Stimulated activated naive B cell treated with anti-CD40 and anti-IgM and Interleukin-4, amounts not matched to agents 10 μg/mL and 1 μg/mL and 100 μg/mL, for 72 hours (primary cell): ENCODE measurements at regions not wholly inside any gene's neighbourhood (a gene's known extent, or its start where the extent isn't known, plus 50 kb on each side); places are given as distances from the start of the nearest gene placed in this dataset.

Source experiments
- ATAC-seq, 2 donors: fragments of 150-1000 bp; cut with Tn5 transposase; replicated peaks; 2 replicates each; pipeline ENCODE4 v1.10.0; 2021; ENCODE audit warnings: moderate library complexity in 1 of 2
- DNase-seq: peaks from one replicate; pipeline ENCODE4 v3.0.0; 2021
- H3K27ac Mint-ChIP-seq: one replicate; pipeline ENCODE4 v1.8.0; 2022; ENCODE audit warnings: mild to moderate bottlenecking, mixed read lengths
- H3K27me3 Mint-ChIP-seq, 2 donors: one replicate each; pipeline ENCODE4 v1.8.0; 2022; ENCODE audit warnings: mixed read lengths in 2 of 2
- H3K36me3 Mint-ChIP-seq, 2 donors: one replicate each; pipeline ENCODE4 v1.8.0; 2022; ENCODE audit warnings: mixed read lengths in 2 of 2, mild to moderate bottlenecking in 1 of 2
- H3K4me1 Mint-ChIP-seq, 2 donors: one replicate each; pipeline ENCODE4 v1.8.0; 2022; ENCODE audit warnings: mixed read lengths in 2 of 2, mild to moderate bottlenecking in 1 of 2
- H3K4me3 Mint-ChIP-seq, 2 donors: one replicate each; pipeline ENCODE4 v1.8.0; 2022; ENCODE audit warnings: mild to moderate bottlenecking in 2 of 2, mixed read lengths in 2 of 2, moderate library complexity in 1 of 2
- H3K9me3 Mint-ChIP-seq, 2 donors: one replicate each; pipeline ENCODE4 v1.8.0; 2022; ENCODE audit warnings: mixed read lengths in 2 of 2, mild to moderate bottlenecking in 1 of 2

DNA sequence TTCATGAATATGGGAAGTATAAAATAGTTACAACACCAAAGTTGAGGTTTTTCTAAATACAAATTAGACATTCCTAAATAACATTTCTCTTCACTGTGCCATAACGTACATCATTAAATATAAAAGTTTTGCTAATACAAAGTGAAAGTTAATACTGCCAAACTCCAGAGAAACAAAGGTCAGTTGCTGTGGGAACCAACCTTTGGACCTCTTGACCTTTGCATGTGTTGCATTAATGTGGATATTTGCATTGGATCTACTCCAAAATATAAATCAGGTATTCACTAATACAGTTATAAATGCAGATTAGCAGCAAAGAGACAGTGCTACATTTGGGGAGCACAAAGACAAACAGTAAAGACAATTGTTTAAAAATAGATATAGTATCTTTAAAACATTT lies 366.0 kb upstream of the USP15 start:
- H3K27ac Mint-ChIP-seq: no peak overlapping the region
- DNase-seq (no peak), ATAC-seq (no peak)
- no peaks in the 10 kb centered on the region for H3K4me1 Mint-ChIP-seq
- H3K4me3 Mint-ChIP-seq: no peak overlapping the region
- H3K27me3 Mint-ChIP-seq: no peaks in the 10 kb centered on the region
- peaks cover 6 to 10% of the 10 kb centered on the region in 2 donors for H3K9me3 Mint-ChIP-seq
- peaks cover 0 to 1% of the 10 kb centered on the region in 2 donors for H3K36me3 Mint-ChIP-seq

DNA sequence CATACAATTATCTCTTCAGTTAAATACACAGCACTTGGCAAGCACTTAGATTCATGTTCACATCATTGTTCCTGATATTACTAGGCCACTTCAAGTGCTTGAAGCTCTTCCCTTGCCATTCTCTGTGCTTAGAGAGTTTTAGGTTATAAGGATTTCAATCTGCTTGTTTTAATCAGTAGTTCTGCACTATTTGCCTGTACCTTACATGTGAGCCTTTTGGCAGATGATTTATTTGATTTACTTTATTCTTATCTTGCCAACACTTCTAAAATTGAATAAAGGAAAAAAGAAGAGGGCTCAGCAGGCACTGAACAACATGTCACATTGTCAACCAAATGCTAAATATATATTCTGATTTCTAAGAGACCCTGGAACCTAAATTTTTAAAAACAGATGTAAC lies 363.8 kb upstream of the USP15 start:
- peaks cover 8 to 10% of the 10 kb centered on the region in 2 donors for H3K9me3 Mint-ChIP-seq
- ATAC-seq: no peak

DNA sequence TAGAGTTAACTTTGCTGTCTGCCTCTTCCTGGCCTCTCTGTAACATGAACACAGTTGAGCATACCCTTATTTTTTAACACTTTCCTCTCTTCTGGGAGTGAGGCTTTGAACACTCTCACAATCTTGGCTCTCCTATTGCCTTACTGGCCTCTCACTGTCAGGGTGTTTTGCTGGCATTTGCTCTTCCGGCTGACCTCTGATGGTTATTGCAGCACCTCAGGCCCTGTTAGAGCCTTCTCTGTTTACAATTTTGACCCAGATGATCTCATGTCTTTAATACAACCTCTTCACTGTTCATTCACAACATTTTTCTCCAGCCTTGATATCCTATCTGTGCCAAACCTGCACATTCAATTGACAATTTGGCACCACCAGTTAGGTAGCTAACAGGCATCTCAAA lies 357.8 kb upstream of the USP15 start:
- Mint-ChIP-seq H3K4me3 (no peak overlapping the region), H3K4me1 (no peaks in the 10 kb centered on the region), H3K9me3 (peaks cover 14 to 15% of the 10 kb centered on the region in 2 donors), H3K27me3 (no peaks in the 10 kb centered on the region), H3K27ac (no peak overlapping the region), H3K36me3 (peaks cover 0 to 1% of the 10 kb centered on the region in 2 donors)
- ATAC-seq: no peak
- DNase-seq: no peak

More for the DNA sequence above, 363.8 kb upstream of the USP15 start:
- Mint-ChIP-seq H3K4me3 (no peak overlapping the region), H3K27ac (no peak overlapping the region), H3K27me3 (no peaks in the 10 kb centered on the region), H3K36me3 (peaks cover 0 to 1% of the 10 kb centered on the region in 2 donors), H3K4me1 (no peaks in the 10 kb centered on the region)
- DNase-seq: no peak

- DNase-seq (no peak), ATAC-seq (no peak)
- Mint-ChIP-seq H3K4me1 (no peaks in the 10 kb centered on the region), H3K9me3 (peaks cover 0 to 3% of the 10 kb centered on the region in 2 donors), H3K27me3 (no peaks in the 10 kb centered on the region), H3K4me3 (no peak overlapping the region), H3K27ac (no peak overlapping the region), H3K36me3 (no peaks in the 10 kb centered on the region)
These were observed 349.1 kb upstream of the USP15 start for GRCh38 chr12:61911113-61911512.

- no peaks in the 10 kb centered on the region for H3K4me1 Mint-ChIP-seq
- H3K36me3 Mint-ChIP-seq: no peaks in the 10 kb centered on the region
- H3K27me3 Mint-ChIP-seq: no peaks in the 10 kb centered on the region
- H3K27ac Mint-ChIP-seq: no peak overlapping the region
- ATAC-seq (no peak), DNase-seq (no peak)
- H3K9me3 Mint-ChIP-seq: peaks cover 0 to 3% of the 10 kb centered on the region in 2 donors
- no peak overlapping the region for H3K4me3 Mint-ChIP-seq
These were observed 344.8 kb upstream of the USP15 start for GRCh38 chr12:61915420-61915819.

- H3K4me1 Mint-ChIP-seq: no peaks in the 10 kb centered on the region
- H3K27ac Mint-ChIP-seq: no peak overlapping the region
- no peak overlapping the region for H3K4me3 Mint-ChIP-seq
- peaks cover 6 to 15% of the 10 kb centered on the region in 2 donors for H3K9me3 Mint-ChIP-seq
- no peaks in the 10 kb centered on the region for H3K27me3 Mint-ChIP-seq
- ATAC-seq: no peak
- no peaks in the 10 kb centered on the region for H3K36me3 Mint-ChIP-seq
- DNase-seq: no peak
These were observed 343.4 kb upstream of the USP15 start for GRCh38 chr12:61916831-61917230.

GRCh38 chr12:61919686-61920085 lies 340.5 kb upstream of the USP15 start:
- no peaks in the 10 kb centered on the region for H3K27me3 Mint-ChIP-seq
- H3K36me3 Mint-ChIP-seq: no peaks in the 10 kb centered on the region
- H3K9me3 Mint-ChIP-seq: peaks cover 6 to 21% of the 10 kb centered on the region in 2 donors
- DNase-seq (no peak), ATAC-seq (no peak)
- no peaks in the 10 kb centered on the region for H3K4me1 Mint-ChIP-seq
- H3K4me3 Mint-ChIP-seq: no peak overlapping the region
- no peak overlapping the region for H3K27ac Mint-ChIP-seq

- H3K9me3 Mint-ChIP-seq: peaks cover 7 to 21% of the 10 kb centered on the region in 2 donors
- ATAC-seq: no peak
- no peak overlapping the region for H3K4me3 Mint-ChIP-seq
- no peak for DNase-seq
- H3K27me3 Mint-ChIP-seq: no peaks in the 10 kb centered on the region
- no peak overlapping the region for H3K27ac Mint-ChIP-seq
- no peaks in the 10 kb centered on the region for H3K36me3 Mint-ChIP-seq
- no peaks in the 10 kb centered on the region for H3K4me1 Mint-ChIP-seq
These were observed 340.0 kb upstream of the USP15 start for GRCh38 chr12:61920230-61920629.

GRCh38 chr12:61923152-61923551 lies 337.1 kb upstream of the USP15 start:
- Mint-ChIP-seq H3K9me3 (peaks cover 14 to 26% of the 10 kb centered on the region in 2 donors), H3K36me3 (no peaks in the 10 kb centered on the region), H3K27ac (no peak overlapping the region), H3K4me1 (no peaks in the 10 kb centered on the region), H3K4me3 (no peak overlapping the region), H3K27me3 (no peaks in the 10 kb centered on the region)
- ATAC-seq: no peak
- no peak for DNase-seq

- DNase-seq (no peak), ATAC-seq (no peak)
- H3K4me1 Mint-ChIP-seq: no peaks in the 10 kb centered on the region
- no peaks in the 10 kb centered on the region for H3K9me3 Mint-ChIP-seq
- no peaks in the 10 kb centered on the region for H3K36me3 Mint-ChIP-seq
- no peaks in the 10 kb centered on the region for H3K27me3 Mint-ChIP-seq
- no peak overlapping the region for H3K27ac Mint-ChIP-seq
- no peak overlapping the region for H3K4me3 Mint-ChIP-seq
These were observed 325.6 kb upstream of the USP15 start for GRCh38 chr12:61934564-61934963.

- Mint-ChIP-seq H3K27ac (no peak overlapping the region), H3K4me3 (no peak overlapping the region), H3K4me1 (no peaks in the 10 kb centered on the region), H3K9me3 (peaks cover 0 to 4% of the 10 kb centered on the region in 2 donors), H3K27me3 (no peaks in the 10 kb centered on the region), H3K36me3 (no peaks in the 10 kb centered on the region)
- no peak for ATAC-seq
- no peak for DNase-seq
These were observed 320.2 kb upstream of the USP15 start for GRCh38 chr12:61939977-61940376.

DNA sequence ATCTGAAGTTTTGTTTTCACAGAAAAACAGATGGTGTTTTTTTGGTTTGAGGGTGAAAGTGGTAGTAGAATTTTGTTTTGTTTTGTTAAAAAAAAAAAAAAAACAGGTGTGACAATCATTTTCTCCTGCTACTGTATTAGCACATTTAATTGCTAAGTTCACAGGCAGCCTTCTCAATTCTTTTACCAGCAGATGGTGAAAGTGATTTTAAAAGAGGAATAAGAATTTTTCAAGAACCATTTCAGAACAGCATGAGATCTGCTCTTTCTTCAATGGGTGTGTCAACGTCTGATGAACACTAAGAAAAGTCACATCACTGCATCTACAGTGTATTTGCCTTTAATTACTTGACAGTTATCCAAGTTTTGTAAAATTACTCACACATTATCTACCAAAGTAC lies 303.7 kb upstream of the USP15 start:
- ATAC-seq (no peak), DNase-seq (no peak)
- no peaks in the 10 kb centered on the region for H3K4me1 Mint-ChIP-seq
- no peaks in the 10 kb centered on the region for H3K36me3 Mint-ChIP-seq
- H3K9me3 Mint-ChIP-seq: peaks cover 2 to 4% of the 10 kb centered on the region in 2 donors
- H3K4me3 Mint-ChIP-seq: no peak overlapping the region
- no peak overlapping the region for H3K27ac Mint-ChIP-seq
- no peaks in the 10 kb centered on the region for H3K27me3 Mint-ChIP-seq

GRCh38 chr12:61974461-61974860 lies 285.7 kb upstream of the USP15 start:
- Mint-ChIP-seq H3K27me3 (no peaks in the 10 kb centered on the region), H3K9me3 (peaks cover 2 to 5% of the 10 kb centered on the region in 2 donors), H3K4me3 (no peak overlapping the region), H3K36me3 (no peaks in the 10 kb centered on the region), H3K27ac (no peak overlapping the region), H3K4me1 (no peaks in the 10 kb centered on the region)
- DNase-seq (no peak), ATAC-seq (no peak)

GRCh38 chr12:61985830-61986229 lies 274.4 kb upstream of the USP15 start:
- no peaks in the 10 kb centered on the region for H3K9me3 Mint-ChIP-seq
- ATAC-seq: no peak
- no peak overlapping the region for H3K4me3 Mint-ChIP-seq
- no peak for DNase-seq
- H3K4me1 Mint-ChIP-seq: no peaks in the 10 kb centered on the region
- H3K27me3 Mint-ChIP-seq: no peaks in the 10 kb centered on the region
- no peaks in the 10 kb centered on the region for H3K36me3 Mint-ChIP-seq
- no peak overlapping the region for H3K27ac Mint-ChIP-seq

- Mint-ChIP-seq H3K27ac (no peak overlapping the region), H3K9me3 (no peaks in the 10 kb centered on the region), H3K27me3 (no peaks in the 10 kb centered on the region), H3K4me1 (no peaks in the 10 kb centered on the region), H3K4me3 (no peak overlapping the region), H3K36me3 (no peaks in the 10 kb centered on the region)
- DNase-seq: no peak
- no peak for ATAC-seq
These were observed 273.0 kb upstream of the USP15 start for GRCh38 chr12:61987173-61987572.

- H3K27ac Mint-ChIP-seq: no peak overlapping the region
- no peak overlapping the region for H3K4me3 Mint-ChIP-seq
- no peaks in the 10 kb centered on the region for H3K4me1 Mint-ChIP-seq
- no peaks in the 10 kb centered on the region for H3K36me3 Mint-ChIP-seq
- no peaks in the 10 kb centered on the region for H3K27me3 Mint-ChIP-seq
- DNase-seq (no peak), ATAC-seq (peak in 1 of 2 donors; percentile 61)
- H3K9me3 Mint-ChIP-seq: no peaks in the 10 kb centered on the region
These were observed 268.5 kb upstream of the USP15 start for GRCh38 chr12:61991661-61992060.
